ENCODE measurements at regions not wholly inside any gene's neighbourhood (a gene's known extent, or its start where the extent isn't known, plus 50 kb on each side); places are given as distances from the start of the nearest gene placed in this dataset.

- H3K36me3 ChIP-seq (ENCODE audit: insufficient read depth, low read length) = no peaks in the 10 kb centered on the region
- H3K79me2 ChIP-seq (ENCODE audit: insufficient read depth, low read length) = no peaks in the 10 kb centered on the region
- no peaks in the 10 kb centered on the region for H4K20me1 ChIP-seq (ENCODE audit: insufficient read depth, low read length, poor library complexity, severe bottlenecking)
- H3K9ac ChIP-seq (ENCODE audit: low read depth, low read length, poor library complexity, severe bottlenecking) = no peak overlapping the region
- no peak overlapping the region for H2AFZ ChIP-seq (ENCODE audit: low read length)
- no peak overlapping the region for H3K4me3 ChIP-seq (ENCODE audit: low read length, poor library complexity, severe bottlenecking)
- H3K27me3 ChIP-seq (ENCODE audit: insufficient read depth, low read length, poor library complexity, severe bottlenecking) = no peaks in the 10 kb centered on the region
- no peak for TF ChIP-seq CTCF (conservative IDR thresholded peaks at IDR 0.05; ENCODE audit: low read length)
- no peak for TF ChIP-seq EZH2phosphoT487 (IDR thresholded peaks at IDR 0.05; ENCODE audit: borderline replicate concordance)
- no peaks in the 10 kb centered on the region for H3F3A ChIP-seq (ENCODE audit: low read depth)
- no peaks in the 10 kb centered on the region for H3K9me2 ChIP-seq (replicated peaks; ENCODE audit: low read depth, low read length)
- no peak overlapping the region for H3K4me2 ChIP-seq (ENCODE audit: low read depth, low read length, poor library complexity, severe bottlenecking)
- H3K4me1 ChIP-seq (ENCODE audit: insufficient read depth, low read length, poor library complexity, severe bottlenecking) = no peaks in the 10 kb centered on the region
- H3K9me3 ChIP-seq (ENCODE audit: insufficient read depth, low read depth, low read length) = no peaks in the 10 kb centered on the region
Observed at GRCh38 chr12:60529261-60529660, 933.4 kb downstream of the SLC16A7 start.

GRCh38 chr12:60529723-60530122 lies 933.9 kb downstream of the SLC16A7 start:
- no peaks in the 10 kb centered on the region for H3F3A ChIP-seq (ENCODE audit: low read depth)
- H2AFZ ChIP-seq (ENCODE audit: low read length) = no peak overlapping the region
- no peaks in the 10 kb centered on the region for H4K20me1 ChIP-seq (ENCODE audit: insufficient read depth, low read length, poor library complexity, severe bottlenecking)
- H3K79me2 ChIP-seq (ENCODE audit: insufficient read depth, low read length) = no peaks in the 10 kb centered on the region
- H3K9me2 ChIP-seq (replicated peaks; ENCODE audit: low read depth, low read length) = no peaks in the 10 kb centered on the region
- H3K9me3 ChIP-seq (ENCODE audit: insufficient read depth, low read depth, low read length) = no peaks in the 10 kb centered on the region
- H3K36me3 ChIP-seq (ENCODE audit: insufficient read depth, low read length) = no peaks in the 10 kb centered on the region
- no peak overlapping the region for H3K4me3 ChIP-seq (ENCODE audit: low read length, poor library complexity, severe bottlenecking)
- TF ChIP-seq EZH2phosphoT487 (IDR thresholded peaks at IDR 0.05; ENCODE audit: borderline replicate concordance) = no peak
- H3K9ac ChIP-seq (ENCODE audit: low read depth, low read length, poor library complexity, severe bottlenecking) = no peak overlapping the region
- no peaks in the 10 kb centered on the region for H3K27me3 ChIP-seq (ENCODE audit: insufficient read depth, low read length, poor library complexity, severe bottlenecking)
- no peaks in the 10 kb centered on the region for H3K4me1 ChIP-seq (ENCODE audit: insufficient read depth, low read length, poor library complexity, severe bottlenecking)
- no peak overlapping the region for H3K4me2 ChIP-seq (ENCODE audit: low read depth, low read length, poor library complexity, severe bottlenecking)

- TF ChIP-seq EZH2phosphoT487 (IDR thresholded peaks at IDR 0.05; ENCODE audit: borderline replicate concordance) (no peak), CTCF (conservative IDR thresholded peaks at IDR 0.05; ENCODE audit: low read length) (no peak)
- H3K9ac ChIP-seq (ENCODE audit: low read depth, low read length, poor library complexity, severe bottlenecking) = no peak overlapping the region
- H3K36me3 ChIP-seq (ENCODE audit: insufficient read depth, low read length) = no peaks in the 10 kb centered on the region
- no peak overlapping the region for H2AFZ ChIP-seq (ENCODE audit: low read length)
- no peaks in the 10 kb centered on the region for H3K27me3 ChIP-seq (ENCODE audit: insufficient read depth, low read length, poor library complexity, severe bottlenecking)
- H3K79me2 ChIP-seq (ENCODE audit: insufficient read depth, low read length) = no peaks in the 10 kb centered on the region
- H3K4me1 ChIP-seq (ENCODE audit: insufficient read depth, low read length, poor library complexity, severe bottlenecking) = no peaks in the 10 kb centered on the region
- no peak overlapping the region for H3K4me2 ChIP-seq (ENCODE audit: low read depth, low read length, poor library complexity, severe bottlenecking)
- H3F3A ChIP-seq (ENCODE audit: low read depth) = no peaks in the 10 kb centered on the region
- H4K20me1 ChIP-seq (ENCODE audit: insufficient read depth, low read length, poor library complexity, severe bottlenecking) = no peaks in the 10 kb centered on the region
- H3K9me2 ChIP-seq (replicated peaks; ENCODE audit: low read depth, low read length) = no peaks in the 10 kb centered on the region
- no peak overlapping the region for H3K4me3 ChIP-seq (ENCODE audit: low read length, poor library complexity, severe bottlenecking)
- H3K9me3 ChIP-seq (ENCODE audit: insufficient read depth, low read depth, low read length) = no peaks in the 10 kb centered on the region
Observed at GRCh38 chr12:60535363-60535762, 939.5 kb downstream of the SLC16A7 start.

GRCh38 chr12:60539592-60539991 lies 943.8 kb downstream of the SLC16A7 start:
- H3F3A ChIP-seq (ENCODE audit: low read depth) = no peaks in the 10 kb centered on the region
- H3K36me3 ChIP-seq (ENCODE audit: insufficient read depth, low read length) = no peaks in the 10 kb centered on the region
- no peak overlapping the region for H3K9ac ChIP-seq (ENCODE audit: low read depth, low read length, poor library complexity, severe bottlenecking)
- H3K4me2 ChIP-seq (ENCODE audit: low read depth, low read length, poor library complexity, severe bottlenecking) = no peak overlapping the region
- no peaks in the 10 kb centered on the region for H3K9me2 ChIP-seq (replicated peaks; ENCODE audit: low read depth, low read length)
- H3K27me3 ChIP-seq (ENCODE audit: insufficient read depth, low read length, poor library complexity, severe bottlenecking) = no peaks in the 10 kb centered on the region
- H2AFZ ChIP-seq (ENCODE audit: low read length) = no peak overlapping the region
- no peaks in the 10 kb centered on the region for H4K20me1 ChIP-seq (ENCODE audit: insufficient read depth, low read length, poor library complexity, severe bottlenecking)
- TF ChIP-seq CTCF (conservative IDR thresholded peaks at IDR 0.05; ENCODE audit: low read length) (no peak), EZH2phosphoT487 (IDR thresholded peaks at IDR 0.05; ENCODE audit: borderline replicate concordance) (no peak)
- no peaks in the 10 kb centered on the region for H3K4me1 ChIP-seq (ENCODE audit: insufficient read depth, low read length, poor library complexity, severe bottlenecking)
- no peaks in the 10 kb centered on the region for H3K79me2 ChIP-seq (ENCODE audit: insufficient read depth, low read length)
- H3K4me3 ChIP-seq (ENCODE audit: low read length, poor library complexity, severe bottlenecking) = no peak overlapping the region
- no peaks in the 10 kb centered on the region for H3K9me3 ChIP-seq (ENCODE audit: insufficient read depth, low read depth, low read length)

Data from Loucy (cell line).